ENCODE measurements at regions not wholly inside any gene's neighbourhood (a gene's known extent, or its start where the extent isn't known, plus 50 kb on each side); places are given as distances from the start of the nearest gene placed in this dataset.
A peak's percentile ranks its signal among the peaks of the same experiment; 100 is the strongest.

GRCh38 chr13:18993884-18994660, 187.6 kb downstream of the TUBA3C start:
- TF ChIP-seq, protein P1, sequence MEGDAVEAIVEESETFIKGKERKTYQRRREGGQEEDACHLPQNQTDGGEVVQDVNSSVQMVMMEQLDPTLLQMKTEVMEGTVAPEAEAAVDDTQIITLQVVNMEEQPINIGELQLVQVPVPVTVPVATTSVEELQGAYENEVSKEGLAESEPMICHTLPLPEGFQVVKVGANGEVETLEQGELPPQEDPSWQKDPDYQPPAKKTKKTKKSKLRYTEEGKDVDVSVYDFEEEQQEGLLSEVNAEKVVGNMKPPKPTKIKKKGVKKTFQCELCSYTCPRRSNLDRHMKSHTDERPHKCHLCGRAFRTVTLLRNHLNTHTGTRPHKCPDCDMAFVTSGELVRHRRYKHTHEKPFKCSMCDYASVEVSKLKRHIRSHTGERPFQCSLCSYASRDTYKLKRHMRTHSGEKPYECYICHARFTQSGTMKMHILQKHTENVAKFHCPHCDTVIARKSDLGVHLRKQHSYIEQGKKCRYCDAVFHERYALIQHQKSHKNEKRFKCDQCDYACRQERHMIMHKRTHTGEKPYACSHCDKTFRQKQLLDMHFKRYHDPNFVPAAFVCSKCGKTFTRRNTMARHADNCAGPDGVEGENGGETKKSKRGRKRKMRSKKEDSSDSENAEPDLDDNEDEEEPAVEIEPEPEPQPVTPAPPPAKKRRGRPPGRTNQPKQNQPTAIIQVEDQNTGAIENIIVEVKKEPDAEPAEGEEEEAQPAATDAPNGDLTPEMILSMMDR (IDR thresholded peaks at IDR 0.05) = no peak
- peak in 1 of 3 donors; percentile 5 for TF ChIP-seq POLR2A (IDR thresholded peaks at IDR 0.05)
- DNase-seq = peak; percentile 70 to 81 (median 72)

DNA sequence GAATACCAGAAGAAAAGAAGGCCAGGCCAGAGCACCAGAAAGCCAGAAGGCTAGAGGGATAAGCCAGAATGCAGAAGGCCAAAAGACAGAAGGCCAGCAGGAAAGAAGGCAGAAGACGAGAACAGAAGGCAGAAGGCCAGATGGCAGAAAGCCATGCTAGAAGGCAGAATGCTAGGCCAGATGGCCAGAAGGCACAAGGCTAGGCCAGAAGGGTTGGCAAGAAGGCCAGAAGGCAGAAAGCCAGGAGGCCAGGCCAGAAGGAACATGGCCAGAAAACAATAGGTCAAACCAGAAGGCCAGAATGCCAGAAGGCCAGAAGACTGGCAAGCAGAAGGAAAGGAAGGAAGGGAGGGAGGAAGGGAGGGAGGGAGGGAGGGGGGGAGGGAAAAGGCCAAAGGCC, 188.8 kb downstream of the TUBA3C start:
- peak; percentile 89 to 95 (median 92) for DNase-seq
- peak overlapping the region in 3 of 4 donors; percentile 71 to 76 (median 74) for H3K27ac ChIP-seq
- H3K4me3 ChIP-seq = no peak overlapping the region
- no peaks in the 10 kb centered on the region for H3K27me3 ChIP-seq
- no peak for TF ChIP-seq POLR2A (IDR thresholded peaks at IDR 0.05)
- TF ChIP-seq, protein P1 (IDR thresholded peaks at IDR 0.05) = no peak
- H3K9me3 ChIP-seq = no peaks in the 10 kb centered on the region
- H3K36me3 ChIP-seq (replicated peaks in 1 of 2; ENCODE audit: insufficient read depth in 1 of 2, low read depth in 2 of 2) = no peaks in the 10 kb centered on the region
- peak; percentile 81 for ATAC-seq
- intact Hi-C loops (cut with DNase I) = no loop called here
- 18 to 27% methylated on average over 1 of the region's 1 CpG for WGBS, 2 donors
- H3K4me1 ChIP-seq = peaks cover 51% of the 10 kb centered on the region

More at GRCh38 chr13:18993884-18994660, 187.6 kb downstream of the TUBA3C start:
- peak; percentile 63 for ATAC-seq
- Histone ChIP-seq H3K36me3 (replicated peaks in 1 of 2; ENCODE audit: insufficient read depth in 1 of 2, low read depth in 2 of 2) (no peaks in the 10 kb centered on the region), H3K4me3 (no peak overlapping the region), H3K9me3 (no peaks in the 10 kb centered on the region), H3K27me3 (no peaks in the 10 kb centered on the region), H3K4me1 (peaks cover 51% of the 10 kb centered on the region), H3K27ac (peak overlapping the region in 3 of 4 donors; percentile 71 to 76 (median 74))
- WGBS, 2 donors = 35 to 43% methylated on average over 2 of the region's 2 CpGs
- intact Hi-C loops (cut with DNase I) = no loop called here

- no peak overlapping the region for H3K4me3 ChIP-seq
- intact Hi-C loops (cut with DNase I) = no loop called here
- TF ChIP-seq, protein P1 (IDR thresholded peaks at IDR 0.05) = no peak
- no peak for TF ChIP-seq POLR2A (IDR thresholded peaks at IDR 0.05)
- H3K36me3 ChIP-seq (replicated peaks in 1 of 2; ENCODE audit: insufficient read depth in 1 of 2, low read depth in 2 of 2) = no peaks in the 10 kb centered on the region
- 89 to 91% methylated on average over 2 of the region's 2 CpGs for WGBS, 2 donors
- peaks cover 43% of the 10 kb centered on the region for H3K4me1 ChIP-seq
- ATAC-seq (no peak), DNase-seq (no peak)
- no peak overlapping the region for H3K27ac ChIP-seq
- H3K9me3 ChIP-seq = no peaks in the 10 kb centered on the region
- no peaks in the 10 kb centered on the region for H3K27me3 ChIP-seq
Measured at GRCh38 chr13:18991060-18991459, 190.6 kb downstream of the TUBA3C start.

- H3K9me3 ChIP-seq = no peaks in the 10 kb centered on the region
- peak; percentile 56 to 75 (median 60) for DNase-seq
- 48 to 50% methylated on average over 1 of the region's 1 CpG for WGBS, 2 donors
- no peak overlapping the region for H3K27ac ChIP-seq
- H3K4me3 ChIP-seq = no peak overlapping the region
- H3K27me3 ChIP-seq = no peaks in the 10 kb centered on the region
- H3K36me3 ChIP-seq (replicated peaks in 1 of 2; ENCODE audit: insufficient read depth in 1 of 2, low read depth in 2 of 2) = no peaks in the 10 kb centered on the region
- intact Hi-C loops (cut with DNase I) = no loop called here
- TF ChIP-seq POLR2A (IDR thresholded peaks at IDR 0.05) = no peak
- TF ChIP-seq, protein P1 (IDR thresholded peaks at IDR 0.05) = no peak
- peaks cover 8% of the 10 kb centered on the region for H3K4me1 ChIP-seq
- peak; percentile 58 for ATAC-seq
Measured at GRCh38 chr13:18978447-18978846, 203.2 kb downstream of the TUBA3C start.

GRCh38 chr13:18977857-18978256, 203.8 kb downstream of the TUBA3C start:
- intact Hi-C loops (cut with DNase I) = no loop called here
- Histone ChIP-seq H3K4me3 (no peak overlapping the region), H3K27me3 (no peaks in the 10 kb centered on the region), H3K4me1 (peaks cover 8% of the 10 kb centered on the region), H3K9me3 (no peaks in the 10 kb centered on the region), H3K27ac (no peak overlapping the region), H3K36me3 (replicated peaks in 1 of 2; ENCODE audit: insufficient read depth in 1 of 2, low read depth in 2 of 2) (no peaks in the 10 kb centered on the region)
- 53 to 60% methylated on average over 5 of the region's 5 CpGs for WGBS, 2 donors
- no peak for ATAC-seq
- no peak for DNase-seq
- TF ChIP-seq, protein P1 (IDR thresholded peaks at IDR 0.05) = no peak
- no peak for TF ChIP-seq POLR2A (IDR thresholded peaks at IDR 0.05)
